RCC 7860 (cell line): ENCODE measurements at regions not wholly inside any gene's neighbourhood (a gene's known extent, or its start where the extent isn't known, plus 50 kb on each side); places are given as distances from the start of the nearest gene placed in this dataset.
"Not testable (repeated sequence)": the region's sequence is repeated elsewhere in the genome, so short reads cannot be mapped to it uniquely, and the experiment has no call there.

Experiments used
- DNase-seq: peaks from one replicate; pipeline ENCODE4 v3.0.0-alpha.2; 2015; ENCODE audit warnings: low spot score
- FAIRE-seq: peaks from 2 replicates; lab custom pipeline; 2012; peaks lifted over from hg19 to GRCh38; lab: Jason Lieb, UNC

- DNase-seq (no peak), FAIRE-seq (no peak)
Observed at GRCh38 chrX:125654501-125654900, 334.8 kb downstream of the TEX13C start.

GRCh38 chrX:125673758-125674157 is 354.1 kb downstream of the TEX13C start:
- FAIRE-seq (no peak), DNase-seq (no peak)

GRCh38 chrX:125678258-125678657 is 358.6 kb downstream of the TEX13C start:
- FAIRE-seq (no peak), DNase-seq (no peak)

- no peak for FAIRE-seq
- no peak for DNase-seq
Observed at GRCh38 chrX:125680366-125680765, 360.7 kb downstream of the TEX13C start.

- no peak for FAIRE-seq
- no peak for DNase-seq
Observed at GRCh38 chrX:125681058-125681457, 361.4 kb downstream of the TEX13C start.

- DNase-seq, result no peak
- no peak for FAIRE-seq
Observed at GRCh38 chrX:125681507-125681906, 361.8 kb downstream of the TEX13C start.

- not testable (repeated sequence) for FAIRE-seq, DNase-seq
Observed at GRCh38 chrX:125690522-125690921, 370.9 kb downstream of the TEX13C start.

- FAIRE-seq (no peak), DNase-seq (no peak)
Observed at GRCh38 chrX:125694171-125694570, 374.5 kb downstream of the TEX13C start.

- FAIRE-seq, result no peak
- no peak for DNase-seq
Observed at GRCh38 chrX:125709074-125709473, 389.4 kb downstream of the TEX13C start.

- DNase-seq (no peak), FAIRE-seq (no peak)
Observed at GRCh38 chrX:125709532-125709931, 389.9 kb downstream of the TEX13C start.

- no peak for DNase-seq
- no peak for FAIRE-seq
Observed at GRCh38 chrX:125710403-125711062, 390.9 kb downstream of the TEX13C start.

- FAIRE-seq, result no peak
- no peak for DNase-seq
Observed at GRCh38 chrX:125711103-125711502, 391.4 kb downstream of the TEX13C start.

- no peak for DNase-seq
- FAIRE-seq, result no peak
Observed at GRCh38 chrX:125713633-125714032, 394.0 kb downstream of the TEX13C start.

- no peak for FAIRE-seq
- no peak for DNase-seq
Observed at GRCh38 chrX:125727117-125727516, 407.4 kb downstream of the TEX13C start.

GRCh38 chrX:125736008-125736729 is 416.5 kb downstream of the TEX13C start:
- no peak for DNase-seq
- no peak for FAIRE-seq

GRCh38 chrX:125742811-125743210 is 423.1 kb downstream of the TEX13C start:
- DNase-seq (no peak), FAIRE-seq (no peak)

GRCh38 chrX:125744914-125745313 is 421.2 kb downstream of the DCAF12L2 start:
- FAIRE-seq (no peak), DNase-seq (no peak)

- FAIRE-seq (no peak), DNase-seq (no peak)
Observed at GRCh38 chrX:125757794-125758564, 408.1 kb downstream of the DCAF12L2 start.

GRCh38 chrX:125758819-125759218 is 407.3 kb downstream of the DCAF12L2 start:
- DNase-seq (no peak), FAIRE-seq (no peak)

- no peak for FAIRE-seq
- DNase-seq, result no peak
Observed at GRCh38 chrX:125762954-125763353, 403.1 kb downstream of the DCAF12L2 start.

- FAIRE-seq (no peak), DNase-seq (no peak)
Observed at GRCh38 chrX:125765347-125765746, 400.7 kb downstream of the DCAF12L2 start.

GRCh38 chrX:125769628-125770027 is 396.5 kb downstream of the DCAF12L2 start:
- FAIRE-seq (no peak), DNase-seq (no peak)
